ENCODE measurements at regions not wholly inside any gene's neighbourhood (a gene's known extent, or its start where the extent isn't known, plus 50 kb on each side); places are given as distances from the start of the nearest gene placed in this dataset.

DNA sequence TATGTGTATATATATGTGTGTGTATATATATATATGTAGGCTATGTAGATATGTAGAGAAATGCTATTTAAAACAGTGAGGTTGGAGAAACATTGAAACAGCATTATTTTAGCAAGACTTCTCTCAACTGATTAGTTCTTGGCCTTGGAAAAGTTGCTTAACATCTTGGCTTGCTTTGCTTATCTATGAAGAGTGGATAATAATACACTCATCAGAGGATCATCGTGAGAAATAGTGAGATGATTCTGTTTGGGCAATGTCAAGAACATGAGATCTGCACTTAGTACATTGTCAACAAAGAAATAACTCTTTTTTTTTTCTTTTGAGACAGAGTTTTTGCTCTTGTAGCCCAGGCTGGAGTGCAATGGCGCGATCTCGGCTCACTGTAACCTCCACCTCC is 128.3 kb downstream of the KLF5 start:
- TF ChIP-seq, protein P1, sequence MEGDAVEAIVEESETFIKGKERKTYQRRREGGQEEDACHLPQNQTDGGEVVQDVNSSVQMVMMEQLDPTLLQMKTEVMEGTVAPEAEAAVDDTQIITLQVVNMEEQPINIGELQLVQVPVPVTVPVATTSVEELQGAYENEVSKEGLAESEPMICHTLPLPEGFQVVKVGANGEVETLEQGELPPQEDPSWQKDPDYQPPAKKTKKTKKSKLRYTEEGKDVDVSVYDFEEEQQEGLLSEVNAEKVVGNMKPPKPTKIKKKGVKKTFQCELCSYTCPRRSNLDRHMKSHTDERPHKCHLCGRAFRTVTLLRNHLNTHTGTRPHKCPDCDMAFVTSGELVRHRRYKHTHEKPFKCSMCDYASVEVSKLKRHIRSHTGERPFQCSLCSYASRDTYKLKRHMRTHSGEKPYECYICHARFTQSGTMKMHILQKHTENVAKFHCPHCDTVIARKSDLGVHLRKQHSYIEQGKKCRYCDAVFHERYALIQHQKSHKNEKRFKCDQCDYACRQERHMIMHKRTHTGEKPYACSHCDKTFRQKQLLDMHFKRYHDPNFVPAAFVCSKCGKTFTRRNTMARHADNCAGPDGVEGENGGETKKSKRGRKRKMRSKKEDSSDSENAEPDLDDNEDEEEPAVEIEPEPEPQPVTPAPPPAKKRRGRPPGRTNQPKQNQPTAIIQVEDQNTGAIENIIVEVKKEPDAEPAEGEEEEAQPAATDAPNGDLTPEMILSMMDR (IDR thresholded peaks at IDR 0.05; ENCODE audit: insufficient read depth, missing control alignments), result no peak
- no peak for DNase-seq (ENCODE audit: insufficient read length, low spot score)
- no peak for FAIRE-seq

DNA sequence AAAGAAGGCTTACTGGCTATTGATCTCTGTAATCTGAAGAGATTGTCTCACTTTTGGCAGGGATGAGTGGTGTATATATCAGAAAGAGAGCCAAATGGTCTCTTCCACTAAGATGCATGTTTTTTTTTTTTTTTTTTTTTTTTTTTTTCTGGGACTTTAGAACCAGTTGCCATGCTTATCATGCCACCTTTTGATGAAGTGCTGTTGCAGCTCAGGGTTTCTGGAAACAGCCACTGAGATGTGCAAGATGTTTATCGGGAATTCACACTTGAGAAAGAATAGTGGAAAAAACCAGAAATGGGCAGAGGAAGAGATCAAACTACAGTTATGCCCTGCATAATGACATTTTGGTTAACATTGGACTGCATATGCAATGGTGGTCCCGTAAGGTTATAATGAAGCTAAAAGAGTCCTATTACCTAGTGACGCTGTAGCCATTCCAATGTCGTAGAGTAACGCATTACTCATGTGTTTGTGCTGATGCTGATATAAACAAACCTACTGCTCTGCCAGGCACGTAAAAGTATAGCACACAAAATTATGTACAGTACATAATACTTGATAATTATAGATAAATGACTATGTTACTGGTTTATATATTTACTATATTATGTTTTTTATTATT is 121.0 kb downstream of the KLF5 start:
- DNase-seq (ENCODE audit: insufficient read length, low spot score), result no peak
- FAIRE-seq, result no peak
- TF ChIP-seq, protein P1 (IDR thresholded peaks at IDR 0.05; ENCODE audit: insufficient read depth, missing control alignments), result no peak

DNA sequence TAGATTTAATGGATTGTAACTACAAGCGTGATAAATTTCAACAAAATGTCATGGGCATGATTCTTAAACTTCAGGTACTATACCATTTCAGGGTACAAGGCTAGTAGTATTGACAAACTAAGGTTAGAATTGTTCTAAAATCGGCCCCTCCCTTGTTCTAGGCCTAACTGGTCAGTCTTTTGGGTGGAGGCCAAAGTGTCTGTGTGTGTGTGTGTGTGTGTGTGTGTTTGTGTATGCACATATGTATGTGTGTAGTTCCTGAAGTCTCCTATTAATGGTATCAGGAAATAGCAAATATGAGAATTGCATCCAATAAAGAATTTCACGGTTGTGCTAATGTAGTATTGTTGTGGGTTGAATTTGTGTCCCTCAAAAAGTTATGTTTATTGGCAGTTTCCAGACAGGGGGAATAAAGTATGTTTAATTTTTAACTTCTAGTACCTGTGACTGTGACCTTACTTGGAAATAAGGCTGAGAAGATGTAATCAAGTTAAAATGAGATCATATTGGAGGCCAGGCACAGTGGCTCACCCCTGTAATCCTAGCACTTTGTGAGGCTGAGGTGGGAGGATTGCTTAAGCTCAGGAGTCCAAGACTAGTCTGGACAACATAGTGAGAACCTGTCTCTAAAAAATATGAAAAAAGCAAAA is 119.2 kb downstream of the KLF5 start:
- DNase-seq (ENCODE audit: insufficient read length, low spot score), result no peak
- no peak for FAIRE-seq
- TF ChIP-seq, protein P1 (IDR thresholded peaks at IDR 0.05; ENCODE audit: insufficient read depth, missing control alignments), result no peak

DNA sequence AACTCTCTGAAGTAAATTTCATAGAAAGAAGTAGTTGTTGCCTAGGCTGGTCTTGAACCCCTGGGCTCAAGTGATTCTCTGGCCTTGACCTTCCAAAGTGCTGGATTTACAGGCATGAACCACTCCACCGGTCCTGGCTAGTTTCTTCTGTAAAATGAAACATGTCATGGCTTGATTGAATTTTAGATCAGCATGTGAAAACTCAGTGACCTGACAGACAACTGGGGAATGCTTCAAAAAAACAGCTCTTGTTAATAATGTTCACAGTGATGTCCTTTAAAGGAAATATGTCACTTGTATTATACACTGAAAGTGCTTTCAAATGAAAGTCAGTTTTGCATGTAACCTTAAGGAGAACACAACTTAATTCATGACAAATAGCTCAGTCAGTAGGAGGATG is 118.2 kb downstream of the KLF5 start:
- TF ChIP-seq, protein P1 (IDR thresholded peaks at IDR 0.05; ENCODE audit: insufficient read depth, missing control alignments), result no peak
- FAIRE-seq (no peak), DNase-seq (ENCODE audit: insufficient read length, low spot score) (no peak)

DNA sequence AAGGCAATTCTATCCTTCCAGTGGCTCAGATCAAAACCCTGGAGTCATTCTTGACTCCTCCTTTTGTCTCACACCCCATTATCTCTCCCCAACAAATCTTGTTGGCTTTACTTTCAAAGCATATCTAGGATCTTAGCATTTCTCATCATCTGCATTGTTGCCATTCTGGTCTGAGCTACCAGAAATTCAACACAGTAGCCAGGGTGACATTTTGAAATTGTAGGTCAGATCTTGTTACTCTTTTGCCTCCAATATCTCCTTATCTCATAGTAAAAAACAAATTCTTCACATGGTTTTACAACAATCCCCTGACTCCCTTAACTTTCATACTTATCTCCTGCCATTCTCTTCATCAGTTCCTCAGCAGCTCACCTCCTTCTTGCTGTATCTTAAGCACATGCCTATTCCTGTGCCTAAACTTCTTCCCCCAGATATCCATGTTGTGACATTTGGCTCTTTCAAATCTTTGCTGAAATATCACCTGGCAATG is 115.8 kb downstream of the KLF5 start:
- FAIRE-seq (no peak), DNase-seq (ENCODE audit: insufficient read length, low spot score) (no peak)
- TF ChIP-seq, protein P1 (IDR thresholded peaks at IDR 0.05; ENCODE audit: insufficient read depth, missing control alignments), result no peak

DNA sequence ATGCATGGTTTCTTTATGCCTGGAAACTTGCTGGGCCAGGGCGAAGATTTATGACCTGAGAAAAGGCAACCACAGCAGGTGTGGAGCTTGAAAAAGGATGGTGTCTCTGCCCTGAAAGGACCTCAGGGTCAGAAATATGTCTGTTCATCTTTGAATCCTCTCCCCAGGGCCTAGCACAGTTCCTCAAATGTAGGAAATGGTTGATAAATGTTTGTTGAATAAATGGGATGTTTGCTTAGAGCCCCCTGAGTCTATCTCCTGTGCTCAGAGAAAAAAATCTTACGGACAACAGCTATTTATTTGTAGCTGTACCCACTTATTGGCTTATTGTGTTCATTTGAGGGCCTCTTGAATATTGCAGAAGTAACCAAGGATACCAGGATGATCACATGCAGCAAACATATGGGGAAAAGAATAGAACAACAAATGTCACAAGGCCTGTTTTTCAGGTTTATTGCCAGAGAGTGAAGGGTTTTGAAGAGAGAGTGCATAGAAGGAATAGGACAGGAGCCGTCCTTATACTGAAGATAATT is 114.5 kb downstream of the KLF5 start:
- FAIRE-seq (no peak), DNase-seq (ENCODE audit: insufficient read length, low spot score) (no peak)
- TF ChIP-seq, protein P1 (IDR thresholded peaks at IDR 0.05; ENCODE audit: insufficient read depth, missing control alignments), result no peak

DNA sequence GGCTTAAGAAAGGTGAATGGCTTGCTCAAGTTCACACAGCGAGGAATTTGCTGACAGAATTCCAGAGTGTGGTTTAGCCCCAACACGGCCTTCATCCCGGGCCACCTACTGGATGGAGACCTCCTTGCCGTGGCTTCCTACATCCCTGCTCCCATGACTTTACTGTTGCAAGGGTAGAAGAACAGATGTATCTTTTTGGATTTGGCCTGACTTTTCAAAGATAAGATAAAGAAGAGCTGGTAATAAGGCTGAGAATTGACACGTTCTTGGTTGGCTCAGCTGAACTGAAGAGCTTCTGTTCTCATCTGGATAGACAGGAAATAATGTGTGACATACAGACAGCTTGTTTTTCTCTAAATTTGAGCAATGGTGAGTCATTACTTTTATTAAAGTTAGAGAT is 113.1 kb downstream of the KLF5 start:
- DNase-seq (ENCODE audit: insufficient read length, low spot score) (no peak), FAIRE-seq (no peak)
- TF ChIP-seq, protein P1 (IDR thresholded peaks at IDR 0.05; ENCODE audit: insufficient read depth, missing control alignments), result no peak

Data from D721Med (cell line).